ENCODE measurements at regions not wholly inside any gene's neighbourhood (a gene's known extent, or its start where the extent isn't known, plus 50 kb on each side); places are given as distances from the start of the nearest gene placed in this dataset.

DNA sequence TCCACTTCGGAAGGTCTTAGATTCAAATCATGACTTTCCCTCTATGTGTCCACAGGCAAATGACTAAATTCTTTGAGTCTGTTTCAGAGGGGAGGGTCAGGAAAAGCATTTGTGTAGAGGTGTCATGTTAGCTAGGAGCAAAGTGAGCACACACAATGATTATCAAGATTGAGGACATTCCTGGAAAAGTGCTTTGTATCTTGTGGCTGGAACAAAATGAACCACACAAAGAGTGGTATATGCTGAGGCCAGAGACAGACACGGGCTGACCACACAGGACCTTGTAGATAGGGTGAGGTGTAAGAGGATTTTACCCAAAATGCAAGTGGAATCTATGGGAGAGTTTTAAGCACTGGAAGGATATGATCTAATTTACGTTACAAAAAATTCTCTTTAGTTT, 245.3 kb upstream of the NMUR2 start:
- TF ChIP-seq, protein P1, sequence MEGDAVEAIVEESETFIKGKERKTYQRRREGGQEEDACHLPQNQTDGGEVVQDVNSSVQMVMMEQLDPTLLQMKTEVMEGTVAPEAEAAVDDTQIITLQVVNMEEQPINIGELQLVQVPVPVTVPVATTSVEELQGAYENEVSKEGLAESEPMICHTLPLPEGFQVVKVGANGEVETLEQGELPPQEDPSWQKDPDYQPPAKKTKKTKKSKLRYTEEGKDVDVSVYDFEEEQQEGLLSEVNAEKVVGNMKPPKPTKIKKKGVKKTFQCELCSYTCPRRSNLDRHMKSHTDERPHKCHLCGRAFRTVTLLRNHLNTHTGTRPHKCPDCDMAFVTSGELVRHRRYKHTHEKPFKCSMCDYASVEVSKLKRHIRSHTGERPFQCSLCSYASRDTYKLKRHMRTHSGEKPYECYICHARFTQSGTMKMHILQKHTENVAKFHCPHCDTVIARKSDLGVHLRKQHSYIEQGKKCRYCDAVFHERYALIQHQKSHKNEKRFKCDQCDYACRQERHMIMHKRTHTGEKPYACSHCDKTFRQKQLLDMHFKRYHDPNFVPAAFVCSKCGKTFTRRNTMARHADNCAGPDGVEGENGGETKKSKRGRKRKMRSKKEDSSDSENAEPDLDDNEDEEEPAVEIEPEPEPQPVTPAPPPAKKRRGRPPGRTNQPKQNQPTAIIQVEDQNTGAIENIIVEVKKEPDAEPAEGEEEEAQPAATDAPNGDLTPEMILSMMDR (conservative IDR thresholded peaks at IDR 0.05): no peak
- TF ChIP-seq ZFX (IDR thresholded peaks at IDR 0.05): no peak

All from C4-2B (cell line).